HCT116 (cell line): ENCODE measurements at regions not wholly inside any gene's neighbourhood (a gene's known extent, or its start where the extent isn't known, plus 50 kb on each side); places are given as distances from the start of the nearest gene placed in this dataset.

Experiments used
- ATAC-seq: fragments of 200-7000 bp; cut with Tn5 transposase; 2 replicates; pipeline ENCODE4 v1.9.1; 2020; ENCODE audit warnings: mild to moderate bottlenecking, moderate library complexity
- BruUV-seq: library from RNA; stranded (reverse); fragments of 400-500 nt; replicated peaks from 2 replicates; lab custom pipeline; 2021; lab: Mats Ljungman, UMichigan
- CTCF ChIA-PET: fragments of 300-600 bp; sonication (Branson Sonifier 250); formaldehyde crosslinking; loops from one replicate; lab custom pipeline; 2021; ENCODE audit warnings: antibody characterized with exemption; lab: Charles Lee
- POLR2A ChIA-PET: fragments of 300-600, 350-600 bp; sonication (Branson Sonifier 250); formaldehyde crosslinking; loops from one replicate; lab custom pipeline; 2021; ENCODE audit warnings: antibody characterized with exemption; lab: Charles Lee
- RAD21 ChIA-PET, 2 experiments: fragments of 300-600 bp; sonication (Branson Sonifier 250); formaldehyde crosslinking; loops; one replicate each; lab custom pipeline; 2023; ENCODE audit warnings: low total read pairs in 2 of 2; ENCODE audit not compliant: uncharacterized antibody in 2 of 2, unreplicated experiment in 2 of 2, low non-redundant PET in 1 of 2; lab: Charles Lee
- DNase-seq: peaks from one replicate; pipeline ENCODE4 v3.0.0-alpha.2; 2010; ENCODE audit warnings: low read depth, low spot score
- H2AFZ ChIP-seq: fragments of 200-600 bp; shearing (Covaris generic), sonication (generic); 2 replicates; pipeline ENCODE4 v1.6.1; 2017; ENCODE audit warnings: low read depth, mixed run types, mixed read lengths, antibody characterized with exemption, low read length; ENCODE audit not compliant: poor library complexity, severe bottlenecking
- H3K27ac ChIP-seq: 2 replicates; pipeline ENCODE4 v1.5.1; 2012; ENCODE audit warnings: low read depth, low read length
- H3K27me3 ChIP-seq: fragments of 200-600 bp; sonication (generic); 2 replicates; pipeline ENCODE4 v1.6.1; 2016; ENCODE audit warnings: mixed run types, low read length, mixed read lengths; ENCODE audit not compliant: insufficient read depth
- H3K36me3 ChIP-seq, 2 experiments: fragments of 200-500 bp in 1 of 2; fragments of 200-600 bp in 1 of 2; sonication (Bioruptor generic) in 1 of 2; sonication (generic) in 1 of 2; 2 replicates each; pipeline versions ENCODE4 v1.5.1 to v1.6.1; 2014 to 2016; ENCODE audit warnings: low read length in 2 of 2, inconsistent platforms in 1 of 2, mixed read lengths in 1 of 2, mixed run types in 1 of 2; ENCODE audit not compliant: insufficient read depth in 2 of 2, control insufficient read depth in 1 of 2
- H3K4me1 ChIP-seq, 2 experiments: fragments of 200-600 bp in 1 of 2; sonication (generic) in 1 of 2; 2 replicates each; pipeline versions ENCODE4 v1.5.1 to v1.6.1; 2012 to 2017; ENCODE audit warnings: low read length in 2 of 2, inconsistent platforms in 1 of 2, mild to moderate bottlenecking in 1 of 2, mixed read lengths in 1 of 2, mixed run types in 1 of 2, moderate library complexity in 1 of 2; ENCODE audit not compliant: insufficient read depth in 2 of 2, control insufficient read depth in 1 of 2
- H3K4me2 ChIP-seq: fragments of 200-600 bp; sonication (generic); 2 replicates; pipeline ENCODE4 v1.6.1; 2017; ENCODE audit warnings: mixed run types, low read length, mixed read lengths
- H3K4me3 ChIP-seq, 2 experiments: fragments of 200-600 bp in 1 of 2; sonication (generic) in 1 of 2; replicated peaks in 1 of 2; 2 replicates each; pipeline ENCODE4 v1.5.1; 2011 to 2016; ENCODE audit warnings: low read length in 2 of 2, control low read depth in 1 of 2, low read depth in 1 of 2, mild to moderate bottlenecking in 1 of 2, mixed read lengths in 1 of 2, mixed run types in 1 of 2
- H3K79me2 ChIP-seq: fragments of 200-600 bp; sonication (generic); 2 replicates; pipeline ENCODE4 v1.6.1; 2017; ENCODE audit warnings: mild to moderate bottlenecking, mixed run types, low read length, moderate library complexity, mixed read lengths; ENCODE audit not compliant: insufficient read depth
- H3K9ac ChIP-seq: fragments of 200-600 bp; sonication (generic); 2 replicates; pipeline ENCODE4 v1.6.1; 2016; ENCODE audit warnings: low read length, mixed read lengths
- H3K9me2 ChIP-seq: fragments of 200-600 bp; sonication (generic), shearing (Covaris generic); 2 replicates; pipeline ENCODE4 v1.6.1; 2017; ENCODE audit warnings: mixed run types, mild to moderate bottlenecking, moderate library complexity; ENCODE audit not compliant: insufficient read depth
- H3K9me3 ChIP-seq, 2 experiments: fragments of 200-500 bp in 1 of 2; fragments of 200-600 bp in 1 of 2; sonication (Bioruptor generic) in 1 of 2; sonication (generic) in 1 of 2; 2 replicates each; pipeline ENCODE4 v1.6.1; 2014 to 2017; ENCODE audit warnings: low read length in 2 of 2, mixed read lengths in 2 of 2, inconsistent platforms in 1 of 2, low read depth in 1 of 2, mild to moderate bottlenecking in 1 of 2, mixed run types in 1 of 2, moderate library complexity in 1 of 2; ENCODE audit not compliant: control insufficient read depth in 1 of 2, insufficient read depth in 1 of 2
- H4K20me1 ChIP-seq: fragments of 200-600 bp; sonication (generic), shearing (Covaris generic); 2 replicates; pipeline ENCODE4 v1.6.1; 2017; ENCODE audit warnings: mixed run types, mild to moderate bottlenecking, moderate library complexity; ENCODE audit not compliant: insufficient read depth
- EGR1 ChIP-seq: IDR thresholded peaks from 2 replicates; pipeline ENCODE4 v1.6.1; 2012; ENCODE audit warnings: low read depth
- FOSL1 ChIP-seq: IDR thresholded peaks from 2 replicates; pipeline ENCODE4 v1.6.1; 2012; ENCODE audit warnings: low read depth
- POLR2AphosphoS5 ChIP-seq: IDR thresholded peaks from 2 replicates; pipeline ENCODE4 v1.6.1; 2011; ENCODE audit warnings: mild to moderate bottlenecking, low read depth, low read length, moderate library complexity
- RAD21 ChIP-seq: IDR thresholded peaks from 2 replicates; pipeline ENCODE4 v1.6.1; 2012; ENCODE audit warnings: low read depth, mild to moderate bottlenecking
- SIN3A ChIP-seq: IDR thresholded peaks from 2 replicates; pipeline ENCODE4 v1.6.1; 2012; ENCODE audit warnings: low read depth
- TCF7L2 ChIP-seq: IDR thresholded peaks from 2 replicates; pipeline ENCODE4 v1.7.0; 2011; ENCODE audit warnings: borderline replicate concordance, inconsistent platforms; ENCODE audit not compliant: insufficient read depth, insufficient read length; ENCODE audit errors: extremely low read depth
- ZFX ChIP-seq: fragments of 450-650 bp; IDR thresholded peaks from 2 replicates; pipeline ENCODE4 v1.6.1; 2017
- ZNF274 ChIP-seq: fragments of 200-500 bp; sonication (Bioruptor generic); IDR thresholded peaks from 2 replicates; pipeline ENCODE4 v1.6.1; 2014; ENCODE audit warnings: mild to moderate bottlenecking, low read depth, low read length, inconsistent platforms
- intact Hi-C: fragments of 100-400 bp; cut with micrococcal nuclease; formaldehyde crosslinking; loops from 2 replicates; pipeline ENCODE4 v1.10.0; 2022
- TF ChIP-seq, protein P1 (sequence below): IDR thresholded peaks from 2 replicates; pipeline ENCODE4 v1.6.1; 2012
- TF ChIP-seq, protein P2 (sequence below), 3 experiments: fragments of 200-600 bp in 1 of 3; sonication (generic) in 1 of 3; IDR thresholded peaks in 2 of 3; conservative IDR thresholded peaks in 1 of 3; 2 replicates each; pipeline ENCODE4 v1.5.1; 2012 to 2017; ENCODE audit warnings: low read depth in 2 of 3, low read length in 2 of 3, antibody characterized with exemption in 1 of 3, borderline replicate concordance in 1 of 3, control low read depth in 1 of 3, mild to moderate bottlenecking in 1 of 3, mixed read lengths in 1 of 3, mixed run types in 1 of 3, moderate library complexity in 1 of 3; ENCODE audit not compliant: insufficient read depth in 1 of 3

DNA sequence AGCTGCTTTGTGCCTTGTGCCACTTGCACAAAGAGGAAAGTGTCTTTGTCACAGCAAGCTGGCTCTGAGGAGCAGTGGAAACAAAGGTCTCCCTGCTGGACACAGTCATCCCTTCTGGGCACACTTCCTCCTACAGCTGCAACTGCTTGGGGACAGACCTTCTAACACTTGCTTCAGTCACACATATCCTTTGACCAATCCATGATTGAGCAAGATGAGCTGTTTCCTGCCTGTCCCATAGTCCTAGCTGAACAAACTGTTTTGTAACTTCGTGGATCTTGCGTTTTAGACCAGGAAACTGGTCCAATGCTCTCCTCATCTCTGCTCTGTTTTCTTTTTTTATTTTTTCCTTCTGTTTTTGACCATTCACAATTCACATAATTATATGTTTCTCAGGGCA, 98.5 kb downstream of the RRAGB start:
- Histone ChIP-seq H2AFZ (no peak overlapping the region), H3K4me3 (no peak overlapping the region), H3K36me3 (no peaks in the 10 kb centered on the region), H3K9ac (no peak overlapping the region), H3K4me2 (no peak overlapping the region), H3K79me2 (no peaks in the 10 kb centered on the region), H3K9me2 (no peaks in the 10 kb centered on the region), H3K27ac (no peak overlapping the region), H3K27me3 (no peaks in the 10 kb centered on the region), H3K9me3 (no peaks in the 10 kb centered on the region), H4K20me1 (no peaks in the 10 kb centered on the region), H3K4me1 (no peaks in the 10 kb centered on the region)
- intact Hi-C loops = no loop called here
- TF ChIP-seq, protein P1, sequence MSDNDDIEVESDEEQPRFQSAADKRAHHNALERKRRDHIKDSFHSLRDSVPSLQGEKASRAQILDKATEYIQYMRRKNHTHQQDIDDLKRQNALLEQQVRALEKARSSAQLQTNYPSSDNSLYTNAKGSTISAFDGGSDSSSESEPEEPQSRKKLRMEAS = no peak
- BruUV-seq = no TSS peak
- ChIA-PET POLR2A (no interaction called here), RAD21 (no interaction called here), CTCF (no interaction called here)
- ATAC-seq (no peak), DNase-seq (no peak)

DNA sequence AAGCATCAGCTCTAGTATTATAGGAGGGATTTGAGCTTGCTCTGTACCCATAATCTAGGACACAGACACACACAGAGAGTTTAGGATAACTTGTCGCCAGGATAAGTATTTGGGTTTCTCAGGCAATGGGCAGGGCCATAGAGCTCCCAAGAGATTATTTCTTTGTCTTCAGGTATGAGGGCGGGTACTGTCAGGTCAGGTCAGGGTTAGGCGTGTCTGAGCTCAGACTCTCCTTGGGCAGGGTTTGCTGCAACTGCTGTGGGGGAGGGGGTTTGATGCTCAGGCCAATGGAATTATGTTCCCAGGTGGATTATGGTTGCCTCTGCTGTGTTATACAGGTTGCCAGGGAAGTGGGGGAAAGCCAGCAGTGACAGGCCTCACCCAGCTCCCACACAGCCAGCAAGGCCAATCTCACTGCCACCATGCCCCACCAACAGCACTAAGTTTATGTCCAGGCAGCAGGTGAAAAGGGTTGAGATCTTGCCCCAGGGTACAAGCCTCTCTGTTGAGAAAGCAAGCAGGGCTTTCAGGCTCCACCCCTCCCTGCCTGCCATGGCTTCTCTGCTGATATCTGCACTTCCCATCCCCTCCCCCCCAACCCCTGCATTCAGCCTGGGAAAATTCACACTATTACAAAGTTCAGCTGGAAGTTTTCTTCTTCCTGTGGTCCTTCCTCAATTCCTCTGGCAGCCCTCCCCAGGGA, 101.3 kb downstream of the RRAGB start:
- Histone ChIP-seq H3K9me3 (no peaks in the 10 kb centered on the region), H4K20me1 (no peaks in the 10 kb centered on the region), H3K9ac (no peak overlapping the region), H3K79me2 (no peaks in the 10 kb centered on the region), H3K4me1 (no peaks in the 10 kb centered on the region), H3K27me3 (no peaks in the 10 kb centered on the region), H3K9me2 (no peaks in the 10 kb centered on the region), H3K4me2 (no peak overlapping the region), H3K4me3 (no peak overlapping the region), H3K27ac (no peak overlapping the region), H2AFZ (no peak overlapping the region), H3K36me3 (no peaks in the 10 kb centered on the region)
- no peak for DNase-seq
- TF ChIP-seq ZNF274 (no peak), SIN3A (no peak), FOSL1 (no peak), ZFX (no peak), TCF7L2 (no peak), EGR1 (no peak), POLR2AphosphoS5 (no peak), RAD21 (no peak)
- TF ChIP-seq, protein P1 = no peak
- TF ChIP-seq, protein P2, sequence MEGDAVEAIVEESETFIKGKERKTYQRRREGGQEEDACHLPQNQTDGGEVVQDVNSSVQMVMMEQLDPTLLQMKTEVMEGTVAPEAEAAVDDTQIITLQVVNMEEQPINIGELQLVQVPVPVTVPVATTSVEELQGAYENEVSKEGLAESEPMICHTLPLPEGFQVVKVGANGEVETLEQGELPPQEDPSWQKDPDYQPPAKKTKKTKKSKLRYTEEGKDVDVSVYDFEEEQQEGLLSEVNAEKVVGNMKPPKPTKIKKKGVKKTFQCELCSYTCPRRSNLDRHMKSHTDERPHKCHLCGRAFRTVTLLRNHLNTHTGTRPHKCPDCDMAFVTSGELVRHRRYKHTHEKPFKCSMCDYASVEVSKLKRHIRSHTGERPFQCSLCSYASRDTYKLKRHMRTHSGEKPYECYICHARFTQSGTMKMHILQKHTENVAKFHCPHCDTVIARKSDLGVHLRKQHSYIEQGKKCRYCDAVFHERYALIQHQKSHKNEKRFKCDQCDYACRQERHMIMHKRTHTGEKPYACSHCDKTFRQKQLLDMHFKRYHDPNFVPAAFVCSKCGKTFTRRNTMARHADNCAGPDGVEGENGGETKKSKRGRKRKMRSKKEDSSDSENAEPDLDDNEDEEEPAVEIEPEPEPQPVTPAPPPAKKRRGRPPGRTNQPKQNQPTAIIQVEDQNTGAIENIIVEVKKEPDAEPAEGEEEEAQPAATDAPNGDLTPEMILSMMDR (IDR thresholded peaks at IDR 0.05 in 2 of 3, conservative IDR thresholded peaks at IDR 0.05 in 1 of 3; ENCODE audit: borderline replicate concordance in 1 of 3, insufficient read depth in 1 of 3, low read depth in 2 of 3, low read length in 2 of 3) = no peak
- BruUV-seq = no TSS peak
- no peak for ATAC-seq
- ChIA-PET POLR2A (no interaction called here), CTCF (no interaction called here), RAD21 (no interaction called here)
- intact Hi-C loops = no loop called here
